ENCODE measurements at regions not wholly inside any gene's neighbourhood (a gene's known extent, or its start where the extent isn't known, plus 50 kb on each side); places are given as distances from the start of the nearest gene placed in this dataset.
"Not testable (repeated sequence)": the region's sequence is repeated elsewhere in the genome, so short reads cannot be mapped to it uniquely, and the experiment has no call there.

DNA sequence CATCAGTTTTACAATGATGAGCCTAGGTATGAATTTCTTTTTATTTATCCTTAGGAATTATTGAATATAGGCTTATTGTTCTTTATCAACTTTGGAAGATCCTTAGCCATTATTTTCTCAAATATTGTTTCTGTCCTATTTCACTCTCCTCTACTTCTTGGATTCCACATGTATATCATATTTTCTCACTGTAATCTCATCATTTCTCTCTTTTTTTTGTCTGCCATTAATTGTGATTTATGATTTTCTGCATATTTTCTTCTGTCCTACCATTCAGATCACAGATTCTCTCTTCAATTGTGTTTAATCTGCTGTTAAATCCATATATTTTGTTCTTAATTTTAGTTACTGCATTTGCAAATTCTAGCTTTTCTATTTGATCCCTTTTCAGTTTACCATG is 139.8 kb downstream of the ARRDC3 start:
- no peak for DNase-seq (ENCODE audit: low read depth in 2 of 2)

DNA sequence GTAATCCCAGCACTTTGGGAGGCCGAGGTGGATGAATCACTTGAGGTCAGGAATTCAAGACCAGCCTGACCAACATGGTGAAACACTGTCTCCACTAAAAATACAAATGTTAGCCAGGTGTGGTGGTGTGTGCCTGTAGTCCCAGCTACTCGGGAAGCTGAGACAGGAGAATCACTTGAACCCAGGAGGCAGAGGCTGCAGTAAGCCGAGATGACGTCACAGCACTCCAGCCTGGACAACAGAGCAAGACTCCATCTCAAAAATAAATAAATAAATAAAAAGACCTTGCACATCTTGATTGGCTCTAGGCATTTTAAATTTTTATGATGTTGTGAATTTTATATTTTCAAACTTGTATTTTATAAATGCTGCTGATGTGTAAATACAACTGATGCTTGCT is 141.7 kb downstream of the ARRDC3 start:
- not testable (repeated sequence) for DNase-seq (ENCODE audit: low read depth in 2 of 2)

GRCh38 chr5:91240175-91240574 is 142.9 kb downstream of the ARRDC3 start:
- no peak for DNase-seq (ENCODE audit: low read depth in 2 of 2)

DNA sequence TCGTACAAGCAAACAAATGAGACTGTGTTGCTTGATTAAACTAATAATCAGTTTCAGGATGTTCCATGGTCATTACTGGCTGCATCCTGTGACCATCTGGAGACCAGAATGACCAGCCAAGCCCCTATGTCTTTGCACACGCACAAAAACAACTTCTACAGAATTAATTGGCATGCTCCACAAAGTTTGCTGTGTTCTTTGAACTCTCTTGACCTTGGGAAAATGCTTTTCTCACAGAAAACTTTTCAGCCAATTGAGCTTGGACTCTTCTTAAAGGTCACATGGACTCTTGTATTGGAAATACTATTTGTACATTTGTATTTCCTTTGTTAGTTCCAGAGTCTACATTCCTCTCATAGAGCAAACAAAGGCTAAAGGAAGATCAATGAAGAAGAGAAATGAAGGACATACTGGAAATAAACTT is 147.8 kb downstream of the ARRDC3 start:
- no peak for DNase-seq (ENCODE audit: low read depth in 2 of 2)

DNA sequence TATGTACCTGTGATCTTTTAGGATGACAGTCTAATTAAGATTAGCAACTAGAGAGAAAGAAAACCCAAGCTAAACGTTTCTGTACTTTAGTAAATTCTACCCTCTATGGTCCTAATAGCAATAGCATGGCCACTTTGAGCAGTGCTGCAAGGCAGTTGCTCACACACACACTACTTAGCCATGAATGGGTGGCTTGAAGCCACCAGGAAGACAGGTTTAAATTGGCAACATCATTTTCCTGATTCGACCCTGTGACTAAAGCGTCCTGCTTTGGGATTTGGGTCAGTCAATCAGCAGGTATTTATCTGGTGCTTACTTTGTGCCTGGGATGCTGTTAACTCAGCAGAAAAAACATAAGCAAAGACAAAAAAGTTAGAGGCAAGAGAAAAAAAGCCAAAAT is 150.6 kb downstream of the ARRDC3 start:
- no peak for DNase-seq (ENCODE audit: low read depth in 2 of 2)

GRCh38 chr5:91229031-91229727 is 153.9 kb downstream of the ARRDC3 start:
- no peak for DNase-seq (ENCODE audit: low read depth in 2 of 2)

DNA sequence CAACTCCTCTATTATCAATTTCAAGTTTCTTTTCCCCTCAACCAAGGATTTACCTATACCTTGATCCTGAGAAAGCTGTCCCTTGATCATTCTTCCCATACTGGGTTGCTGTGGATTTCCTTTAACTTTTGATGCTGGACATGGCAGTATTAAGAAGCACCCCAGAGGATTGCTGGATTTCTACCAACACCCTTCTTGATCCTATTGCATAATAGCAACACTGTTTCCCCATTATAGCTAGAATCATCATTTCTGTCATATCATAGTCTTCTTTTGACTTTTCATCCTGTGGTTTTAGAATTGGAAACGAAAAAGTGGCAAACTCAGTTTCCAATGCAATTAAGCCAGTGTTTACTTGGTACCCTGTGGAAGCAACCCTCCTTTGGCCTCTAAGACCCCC is 154.9 kb downstream of the ARRDC3 start:
- no peak for DNase-seq (ENCODE audit: low read depth in 2 of 2)

- DNase-seq (ENCODE audit: low read depth in 2 of 2), result peak; percentile 21 to 47
These were observed 157.1 kb downstream of the ARRDC3 start for GRCh38 chr5:91225848-91226686.

GRCh38 chr5:91224969-91225368 is 158.1 kb downstream of the ARRDC3 start:
- DNase-seq (ENCODE audit: low read depth in 2 of 2), result no peak

GRCh38 chr5:91224456-91224855 is 158.7 kb downstream of the ARRDC3 start:
- no peak for DNase-seq (ENCODE audit: low read depth in 2 of 2)

GRCh38 chr5:91223886-91224285 is 159.2 kb downstream of the ARRDC3 start:
- DNase-seq (ENCODE audit: low read depth in 2 of 2), result no peak

DNA sequence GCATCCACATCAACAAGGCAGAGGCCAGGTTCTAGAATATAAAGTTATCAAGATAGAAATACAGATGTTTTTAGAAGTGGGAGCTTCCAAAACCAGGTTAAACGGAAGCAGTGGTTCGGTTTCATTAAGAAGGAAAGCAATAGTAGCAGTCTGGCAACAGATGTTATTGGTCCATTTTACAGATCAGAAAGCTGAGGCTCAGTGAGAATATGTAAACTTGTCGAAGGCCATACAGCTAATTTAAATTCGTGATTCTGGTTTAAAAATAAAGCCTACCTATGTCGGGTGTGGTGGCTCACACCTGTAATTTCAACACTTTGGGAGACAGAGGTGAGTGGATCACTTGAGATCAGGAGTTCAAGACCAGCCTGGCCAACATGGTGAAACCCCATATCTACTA is 160.6 kb downstream of the ARRDC3 start:
- no peak for DNase-seq (ENCODE audit: low read depth in 2 of 2)

DNA sequence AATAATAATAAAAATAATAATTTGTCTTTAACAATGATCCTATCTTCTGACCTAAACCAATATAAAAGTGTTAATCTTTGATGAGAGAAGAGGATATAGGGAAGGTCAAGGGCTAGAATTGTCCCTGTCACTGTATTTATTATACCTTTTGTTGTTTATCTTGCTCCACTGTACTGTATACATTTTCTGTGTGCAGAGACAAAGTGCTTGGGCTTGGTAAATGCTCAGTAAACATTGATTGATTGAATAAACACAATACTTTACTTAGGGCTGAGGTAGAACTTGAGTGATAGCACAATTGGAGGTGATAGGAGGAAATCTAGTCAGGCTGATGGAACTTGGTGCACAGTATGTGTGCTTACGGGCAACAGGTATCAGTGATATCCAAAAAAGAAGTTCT is 161.2 kb downstream of the ARRDC3 start:
- DNase-seq (ENCODE audit: low read depth in 2 of 2), result no peak

DNA sequence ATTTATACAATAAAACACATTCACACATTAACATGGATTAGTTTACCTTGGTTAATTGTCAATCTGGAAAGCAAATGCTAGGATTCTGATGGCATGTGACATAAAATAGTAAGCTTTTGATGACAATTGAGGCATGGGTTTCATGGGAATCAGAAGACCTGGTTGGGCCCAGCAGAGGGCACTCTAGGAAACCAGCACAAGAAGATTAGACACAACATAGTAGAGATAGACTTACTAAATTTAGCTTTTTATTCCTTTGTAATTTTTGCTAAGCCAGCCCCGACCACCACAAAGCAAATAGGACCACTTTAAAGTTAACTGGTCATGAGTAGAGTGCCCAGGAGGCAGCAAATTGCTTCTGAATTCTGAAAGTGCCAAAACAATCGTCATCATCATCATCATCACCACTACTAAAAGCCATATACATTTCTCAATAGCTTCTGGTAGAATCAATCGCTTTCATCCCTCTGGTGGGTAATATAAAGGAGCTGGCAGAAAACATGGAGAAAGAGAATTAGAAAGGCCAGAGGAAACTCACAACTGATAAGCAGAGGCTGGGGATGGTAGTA is 163.2 kb downstream of the ARRDC3 start:
- DNase-seq (ENCODE audit: low read depth in 2 of 2), result peak in 1 of 2 experiments; percentile 20

GRCh38 chr5:91219091-91219802 is 163.9 kb downstream of the ARRDC3 start:
- no peak for DNase-seq (ENCODE audit: low read depth in 2 of 2)

DNA sequence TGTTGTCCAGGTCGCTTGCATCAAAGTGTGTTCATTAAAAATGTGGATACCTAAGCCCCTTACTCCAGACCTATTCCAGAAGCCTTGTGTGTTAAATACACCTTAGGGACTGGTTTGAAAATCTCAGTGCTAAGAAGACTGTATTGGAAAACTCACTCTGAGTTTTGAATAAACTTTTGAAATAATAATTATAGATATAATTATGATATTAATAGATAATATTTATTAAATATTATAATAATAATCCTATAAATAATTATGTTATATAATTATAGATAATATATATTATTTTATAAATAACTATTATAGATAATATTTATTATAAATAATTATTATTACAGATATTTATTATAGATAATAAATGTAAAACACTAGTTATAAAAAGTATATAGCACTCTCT is 165.3 kb downstream of the ARRDC3 start:
- DNase-seq (ENCODE audit: low read depth in 2 of 2), result no peak

DNA sequence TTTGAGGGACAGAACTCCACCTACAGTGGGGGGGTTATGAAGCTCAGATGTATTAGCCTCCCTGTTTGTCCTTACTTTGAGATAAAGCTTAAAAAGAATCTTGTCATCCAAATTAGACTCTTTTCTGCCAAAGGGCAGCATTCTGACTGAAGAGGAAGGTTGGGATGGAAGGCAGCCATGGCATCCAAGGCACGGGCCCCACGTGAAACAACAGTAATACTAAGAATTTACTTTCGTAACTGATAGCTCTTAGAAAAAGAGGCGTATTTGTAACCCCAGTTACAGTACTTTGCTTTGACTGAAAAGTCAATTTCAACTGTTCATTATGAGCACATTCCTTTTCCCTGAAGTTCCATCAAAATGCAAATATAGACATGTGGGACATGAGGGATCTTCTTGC is 168.5 kb downstream of the ARRDC3 start:
- DNase-seq (ENCODE audit: low read depth in 2 of 2), result no peak
